SK-N-SH treated with all-trans-retinoic acid at 6 μM for 48 hours (cell line): ENCODE measurements at regions not wholly inside any gene's neighbourhood (a gene's known extent, or its start where the extent isn't known, plus 50 kb on each side); places are given as distances from the start of the nearest gene placed in this dataset.

Source experiments
- ATAC-seq: fragments of 200-7000 bp; cut with Tn5 transposase; 3 replicates; pipeline ENCODE4 v1.9.1; 2020; ENCODE audit warnings: mild to moderate bottlenecking, moderate library complexity
- ARNTL ChIP-seq: fragments of 450-650 bp; formaldehyde crosslinking; IDR thresholded peaks from 2 replicates; pipeline ENCODE4 v1.5.0; 2020; ENCODE audit warnings: low read depth, mild to moderate bottlenecking, moderate library complexity, borderline replicate concordance
- BACH2 ChIP-seq: fragments of 250-450 bp; sonication (Bioruptor Pico); IDR thresholded peaks from 2 replicates; pipeline ENCODE4 v1.9.0; 2021; ENCODE audit warnings: mild to moderate bottlenecking, borderline replicate concordance
- ESRRG ChIP-seq: fragments of 250-450 bp; sonication (Bioruptor Pico); IDR thresholded peaks from 2 replicates; pipeline ENCODE4 v1.6.1; 2021; ENCODE audit warnings: mild to moderate bottlenecking
- GLIS3 ChIP-seq: fragments of 250-450 bp; sonication (Bioruptor Pico); IDR thresholded peaks from 2 replicates; pipeline ENCODE4 v1.5.0; 2020; ENCODE audit warnings: mild to moderate bottlenecking, moderate library complexity
- OSR1 ChIP-seq: fragments of 250-450 bp; sonication (Bioruptor Pico); IDR thresholded peaks from 2 replicates; pipeline ENCODE4 v1.8.0; 2022; ENCODE audit warnings: moderate library complexity, mild to moderate bottlenecking, inconsistent platforms
- PPARA ChIP-seq: fragments of 250-450 bp; sonication (Bioruptor Pico); IDR thresholded peaks from 2 replicates; pipeline ENCODE4 v1.5.0; 2020; ENCODE audit warnings: mild to moderate bottlenecking, borderline replicate concordance
- RARB ChIP-seq: fragments of 250-450 bp; sonication (Bioruptor Pico); IDR thresholded peaks from 2 replicates; pipeline ENCODE4 v1.8.0; 2021; ENCODE audit warnings: mild to moderate bottlenecking, moderate library complexity
- SNAI2 ChIP-seq: fragments of 250-450 bp; sonication (Bioruptor Pico); IDR thresholded peaks from 2 replicates; pipeline ENCODE4 v1.5.0; 2020; ENCODE audit warnings: mild to moderate bottlenecking, moderate library complexity
- TOX ChIP-seq: fragments of 250-450 bp; sonication (Bioruptor Pico); IDR thresholded peaks from 2 replicates; pipeline ENCODE4 v1.8.0; 2021; ENCODE audit warnings: mild to moderate bottlenecking, moderate library complexity, borderline replicate concordance
- ZC3H10 ChIP-seq: fragments of 250-450 bp; sonication (Bioruptor Pico); IDR thresholded peaks from 2 replicates; pipeline ENCODE4 v1.5.1; 2021; ENCODE audit warnings: mild to moderate bottlenecking, moderate library complexity
- ZFP30 ChIP-seq: fragments of 450-650 bp; formaldehyde crosslinking; IDR thresholded peaks from 2 replicates; pipeline ENCODE4 v1.5.0; 2022; ENCODE audit warnings: mild to moderate bottlenecking, moderate library complexity
- ZNF70 ChIP-seq: fragments of 450-650 bp; formaldehyde crosslinking; IDR thresholded peaks from 2 replicates; pipeline ENCODE4 v1.5.0; 2020; ENCODE audit warnings: mild to moderate bottlenecking, moderate library complexity
- ZNF8 ChIP-seq: fragments of 450-650 bp; formaldehyde crosslinking; IDR thresholded peaks from 2 replicates; pipeline ENCODE4 v1.5.0; 2020; ENCODE audit warnings: mild to moderate bottlenecking, moderate library complexity
- TF ChIP-seq, protein P1 (sequence below): fragments of 250-450 bp; sonication (Bioruptor Pico); IDR thresholded peaks from 2 replicates; pipeline ENCODE4 v1.8.0; 2020; ENCODE audit warnings: mild to moderate bottlenecking, moderate library complexity, borderline replicate concordance
- TF ChIP-seq, protein P2 (sequence below): fragments of 250-450 bp; sonication (Bioruptor Pico); IDR thresholded peaks from 2 replicates; pipeline ENCODE4 v1.5.1; 2021; ENCODE audit warnings: mild to moderate bottlenecking, moderate library complexity
- TF ChIP-seq, protein P3 (sequence below): fragments of 250-450 bp; sonication (Bioruptor Pico); IDR thresholded peaks from 2 replicates; pipeline ENCODE4 v1.8.0; 2021; ENCODE audit warnings: low read depth, mild to moderate bottlenecking, moderate library complexity, borderline replicate concordance
- TF ChIP-seq, protein P4 (sequence below): fragments of 250-450 bp; sonication (Bioruptor Pico); IDR thresholded peaks from 2 replicates; pipeline ENCODE4 v1.5.0; 2020; ENCODE audit warnings: mild to moderate bottlenecking, moderate library complexity

DNA sequence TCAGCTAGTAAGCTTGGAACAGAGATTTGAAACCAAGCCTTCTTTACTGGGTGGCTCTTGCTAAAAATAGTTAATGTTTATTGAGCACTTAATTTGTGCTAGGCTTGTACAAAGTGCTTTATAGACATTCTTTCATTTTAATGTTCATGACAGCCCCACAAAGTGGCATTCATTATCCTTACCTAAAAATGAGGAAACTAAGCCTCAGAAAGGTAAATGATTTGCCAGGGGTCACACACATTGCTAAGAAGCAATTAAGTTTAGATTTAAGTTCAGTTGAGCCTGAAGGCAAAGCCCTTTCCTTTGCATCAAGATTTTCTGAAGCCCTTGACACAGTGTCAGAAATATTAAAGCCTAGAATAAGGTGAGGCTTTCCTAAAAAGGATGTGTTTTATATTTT, 327.5 kb upstream of the FGF13 start:
- no peak for ATAC-seq
- TF ChIP-seq GLIS3 (CRISPR knock-in tag), result no peak
- TF ChIP-seq, protein P1, sequence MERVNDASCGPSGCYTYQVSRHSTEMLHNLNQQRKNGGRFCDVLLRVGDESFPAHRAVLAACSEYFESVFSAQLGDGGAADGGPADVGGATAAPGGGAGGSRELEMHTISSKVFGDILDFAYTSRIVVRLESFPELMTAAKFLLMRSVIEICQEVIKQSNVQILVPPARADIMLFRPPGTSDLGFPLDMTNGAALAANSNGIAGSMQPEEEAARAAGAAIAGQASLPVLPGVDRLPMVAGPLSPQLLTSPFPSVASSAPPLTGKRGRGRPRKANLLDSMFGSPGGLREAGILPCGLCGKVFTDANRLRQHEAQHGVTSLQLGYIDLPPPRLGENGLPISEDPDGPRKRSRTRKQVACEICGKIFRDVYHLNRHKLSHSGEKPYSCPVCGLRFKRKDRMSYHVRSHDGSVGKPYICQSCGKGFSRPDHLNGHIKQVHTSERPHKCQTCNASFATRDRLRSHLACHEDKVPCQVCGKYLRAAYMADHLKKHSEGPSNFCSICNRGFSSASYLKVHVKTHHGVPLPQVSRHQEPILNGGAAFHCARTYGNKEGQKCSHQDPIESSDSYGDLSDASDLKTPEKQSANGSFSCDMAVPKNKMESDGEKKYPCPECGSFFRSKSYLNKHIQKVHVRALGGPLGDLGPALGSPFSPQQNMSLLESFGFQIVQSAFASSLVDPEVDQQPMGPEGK (CRISPR knock-in tag), result no peak
- no peak for TF ChIP-seq SNAI2 (CRISPR knock-in tag)
- no peak for TF ChIP-seq TOX (CRISPR knock-in tag)
- TF ChIP-seq ESRRG (CRISPR knock-in tag), result no peak
- TF ChIP-seq, protein P2, sequence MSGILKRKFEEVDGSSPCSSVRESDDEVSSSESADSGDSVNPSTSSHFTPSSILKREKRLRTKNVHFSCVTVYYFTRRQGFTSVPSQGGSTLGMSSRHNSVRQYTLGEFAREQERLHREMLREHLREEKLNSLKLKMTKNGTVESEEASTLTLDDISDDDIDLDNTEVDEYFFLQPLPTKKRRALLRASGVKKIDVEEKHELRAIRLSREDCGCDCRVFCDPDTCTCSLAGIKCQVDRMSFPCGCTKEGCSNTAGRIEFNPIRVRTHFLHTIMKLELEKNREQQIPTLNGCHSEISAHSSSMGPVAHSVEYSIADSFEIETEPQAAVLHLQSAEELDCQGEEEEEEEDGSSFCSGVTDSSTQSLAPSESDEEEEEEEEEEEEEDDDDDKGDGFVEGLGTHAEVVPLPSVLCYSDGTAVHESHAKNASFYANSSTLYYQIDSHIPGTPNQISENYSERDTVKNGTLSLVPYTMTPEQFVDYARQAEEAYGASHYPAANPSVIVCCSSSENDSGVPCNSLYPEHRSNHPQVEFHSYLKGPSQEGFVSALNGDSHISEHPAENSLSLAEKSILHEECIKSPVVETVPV (CRISPR knock-in tag), result no peak
- TF ChIP-seq, all 23 proteins: peak for 0

DNA sequence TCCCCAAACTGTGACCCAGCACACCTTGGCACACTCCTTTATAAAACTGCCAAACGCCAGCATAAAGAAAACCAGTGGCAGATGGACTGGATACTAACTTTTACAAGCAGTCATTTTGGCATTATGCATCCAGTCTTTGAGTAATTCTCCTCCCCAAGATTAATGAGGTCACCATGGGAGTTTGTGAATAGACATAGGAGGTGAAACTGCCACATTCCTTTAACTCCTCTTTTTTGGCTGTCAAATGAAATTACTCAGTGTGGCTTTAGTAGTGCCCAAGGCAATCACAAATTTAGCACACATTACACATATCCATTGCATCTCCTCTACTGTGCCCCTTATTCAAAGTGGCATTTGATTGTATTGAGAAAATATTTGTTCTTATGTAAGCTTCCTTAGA, 315.3 kb upstream of the FGF13 start:
- ATAC-seq, result no peak
- TF ChIP-seq, protein P3, sequence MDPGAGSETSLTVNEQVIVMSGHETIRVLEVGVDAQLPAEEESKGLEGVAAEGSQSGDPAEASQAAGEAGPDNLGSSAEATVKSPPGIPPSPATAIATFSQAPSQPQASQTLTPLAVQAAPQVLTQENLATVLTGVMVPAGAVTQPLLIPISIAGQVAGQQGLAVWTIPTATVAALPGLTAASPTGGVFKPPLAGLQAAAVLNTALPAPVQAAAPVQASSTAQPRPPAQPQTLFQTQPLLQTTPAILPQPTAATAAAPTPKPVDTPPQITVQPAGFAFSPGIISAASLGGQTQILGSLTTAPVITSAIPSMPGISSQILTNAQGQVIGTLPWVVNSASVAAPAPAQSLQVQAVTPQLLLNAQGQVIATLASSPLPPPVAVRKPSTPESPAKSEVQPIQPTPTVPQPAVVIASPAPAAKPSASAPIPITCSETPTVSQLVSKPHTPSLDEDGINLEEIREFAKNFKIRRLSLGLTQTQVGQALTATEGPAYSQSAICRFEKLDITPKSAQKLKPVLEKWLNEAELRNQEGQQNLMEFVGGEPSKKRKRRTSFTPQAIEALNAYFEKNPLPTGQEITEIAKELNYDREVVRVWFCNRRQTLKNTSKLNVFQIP, result no peak
- TF ChIP-seq, protein P1 (CRISPR knock-in tag), result no peak
- TF ChIP-seq, protein P2 (CRISPR knock-in tag), result no peak
- TF ChIP-seq ZNF70 (CRISPR knock-in tag) (no peak), PPARA (CRISPR knock-in tag) (no peak), ZFP30 (CRISPR knock-in tag) (no peak), RARB (CRISPR knock-in tag) (no peak), ZNF8 (CRISPR knock-in tag) (no peak), BACH2 (CRISPR knock-in tag) (no peak), OSR1 (CRISPR knock-in tag) (no peak)
- TF ChIP-seq, protein P4, sequence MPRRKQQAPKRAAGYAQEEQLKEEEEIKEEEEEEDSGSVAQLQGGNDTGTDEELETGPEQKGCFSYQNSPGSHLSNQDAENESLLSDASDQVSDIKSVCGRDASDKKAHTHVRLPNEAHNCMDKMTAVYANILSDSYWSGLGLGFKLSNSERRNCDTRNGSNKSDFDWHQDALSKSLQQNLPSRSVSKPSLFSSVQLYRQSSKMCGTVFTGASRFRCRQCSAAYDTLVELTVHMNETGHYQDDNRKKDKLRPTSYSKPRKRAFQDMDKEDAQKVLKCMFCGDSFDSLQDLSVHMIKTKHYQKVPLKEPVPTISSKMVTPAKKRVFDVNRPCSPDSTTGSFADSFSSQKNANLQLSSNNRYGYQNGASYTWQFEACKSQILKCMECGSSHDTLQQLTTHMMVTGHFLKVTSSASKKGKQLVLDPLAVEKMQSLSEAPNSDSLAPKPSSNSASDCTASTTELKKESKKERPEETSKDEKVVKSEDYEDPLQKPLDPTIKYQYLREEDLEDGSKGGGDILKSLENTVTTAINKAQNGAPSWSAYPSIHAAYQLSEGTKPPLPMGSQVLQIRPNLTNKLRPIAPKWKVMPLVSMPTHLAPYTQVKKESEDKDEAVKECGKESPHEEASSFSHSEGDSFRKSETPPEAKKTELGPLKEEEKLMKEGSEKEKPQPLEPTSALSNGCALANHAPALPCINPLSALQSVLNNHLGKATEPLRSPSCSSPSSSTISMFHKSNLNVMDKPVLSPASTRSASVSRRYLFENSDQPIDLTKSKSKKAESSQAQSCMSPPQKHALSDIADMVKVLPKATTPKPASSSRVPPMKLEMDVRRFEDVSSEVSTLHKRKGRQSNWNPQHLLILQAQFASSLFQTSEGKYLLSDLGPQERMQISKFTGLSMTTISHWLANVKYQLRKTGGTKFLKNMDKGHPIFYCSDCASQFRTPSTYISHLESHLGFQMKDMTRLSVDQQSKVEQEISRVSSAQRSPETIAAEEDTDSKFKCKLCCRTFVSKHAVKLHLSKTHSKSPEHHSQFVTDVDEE (CRISPR knock-in tag), result no peak

DNA sequence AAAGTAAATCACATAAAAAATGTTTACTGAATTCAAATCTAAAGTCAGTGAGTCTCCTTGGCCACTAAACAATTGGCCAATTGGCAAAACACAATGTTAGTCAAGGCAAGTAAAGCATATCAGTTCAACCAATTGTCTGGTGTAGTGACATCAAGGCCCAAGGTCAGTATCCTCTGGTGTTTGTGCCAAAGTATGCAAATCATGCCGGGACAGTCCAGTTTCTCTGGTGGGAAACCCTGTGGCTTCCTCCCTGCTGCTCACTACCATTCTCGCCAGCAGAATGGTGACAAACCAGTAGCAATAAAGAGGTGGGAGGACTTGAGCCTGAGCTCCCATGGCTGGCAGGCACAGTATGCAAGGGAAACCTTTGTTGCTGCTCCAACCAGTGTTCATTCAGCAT, 314.9 kb upstream of the FGF13 start:
- no peak for TF ChIP-seq ZC3H10
- TF ChIP-seq RARB (CRISPR knock-in tag), result no peak
- no peak for TF ChIP-seq PPARA (CRISPR knock-in tag)
- TF ChIP-seq, protein P4 (CRISPR knock-in tag), result no peak
- TF ChIP-seq SNAI2 (CRISPR knock-in tag), result no peak
- TF ChIP-seq TOX (CRISPR knock-in tag), result no peak
- TF ChIP-seq, protein P2 (CRISPR knock-in tag), result no peak
- TF ChIP-seq ARNTL, result no peak
- TF ChIP-seq ZFP30 (CRISPR knock-in tag), result no peak
- ATAC-seq, result no peak
